NT2/D1 (cell line): ENCODE measurements at regions not wholly inside any gene's neighbourhood (a gene's known extent, or its start where the extent isn't known, plus 50 kb on each side); places are given as distances from the start of the nearest gene placed in this dataset.
A peak's percentile ranks its signal among the peaks of the same experiment; 100 is the strongest.

Source experiments
- DNase-seq: peaks from one replicate; pipeline ENCODE4 v3.0.0-alpha.2; 2011; ENCODE audit warnings: low read depth, low spot score
- H3K27me3 ChIP-seq: 2 replicates; pipeline ENCODE4 v1.6.0; 2011; ENCODE audit warnings: mild to moderate bottlenecking; ENCODE audit not compliant: insufficient read length, insufficient read depth
- H3K36me3 ChIP-seq: 2 replicates; pipeline ENCODE4 v1.6.1; 2011; ENCODE audit warnings: mild to moderate bottlenecking, low read length, mixed read lengths; ENCODE audit not compliant: insufficient read depth, insufficient read length
- H3K4me1 ChIP-seq: 2 replicates; pipeline ENCODE4 v1.5.1; 2011; ENCODE audit not compliant: insufficient read depth, insufficient read length
- H3K4me3 ChIP-seq: 2 replicates; pipeline ENCODE4 v1.5.1; 2011; ENCODE audit warnings: low read depth; ENCODE audit not compliant: insufficient read length
- H3K9ac ChIP-seq: 2 replicates; pipeline ENCODE4 v1.6.0; 2011; ENCODE audit warnings: low read depth; ENCODE audit not compliant: insufficient read length
- H3K9me3 ChIP-seq: 2 replicates; pipeline ENCODE4 v1.5.1; 2011; ENCODE audit warnings: mild to moderate bottlenecking, low read length; ENCODE audit not compliant: insufficient read depth
- SUZ12 ChIP-seq: IDR thresholded peaks from 2 replicates; pipeline ENCODE4 v1.6.1; 2011; ENCODE audit not compliant: insufficient read length, insufficient read depth; ENCODE audit errors: extremely low read depth
- YY1 ChIP-seq: IDR thresholded peaks from 2 replicates; pipeline ENCODE4 v1.6.1; 2011; ENCODE audit not compliant: insufficient read length, insufficient read depth
- ZNF274 ChIP-seq: IDR thresholded peaks from 2 replicates; pipeline ENCODE4 v1.6.1; 2011; ENCODE audit warnings: mild to moderate bottlenecking, low read depth, low read length

DNA sequence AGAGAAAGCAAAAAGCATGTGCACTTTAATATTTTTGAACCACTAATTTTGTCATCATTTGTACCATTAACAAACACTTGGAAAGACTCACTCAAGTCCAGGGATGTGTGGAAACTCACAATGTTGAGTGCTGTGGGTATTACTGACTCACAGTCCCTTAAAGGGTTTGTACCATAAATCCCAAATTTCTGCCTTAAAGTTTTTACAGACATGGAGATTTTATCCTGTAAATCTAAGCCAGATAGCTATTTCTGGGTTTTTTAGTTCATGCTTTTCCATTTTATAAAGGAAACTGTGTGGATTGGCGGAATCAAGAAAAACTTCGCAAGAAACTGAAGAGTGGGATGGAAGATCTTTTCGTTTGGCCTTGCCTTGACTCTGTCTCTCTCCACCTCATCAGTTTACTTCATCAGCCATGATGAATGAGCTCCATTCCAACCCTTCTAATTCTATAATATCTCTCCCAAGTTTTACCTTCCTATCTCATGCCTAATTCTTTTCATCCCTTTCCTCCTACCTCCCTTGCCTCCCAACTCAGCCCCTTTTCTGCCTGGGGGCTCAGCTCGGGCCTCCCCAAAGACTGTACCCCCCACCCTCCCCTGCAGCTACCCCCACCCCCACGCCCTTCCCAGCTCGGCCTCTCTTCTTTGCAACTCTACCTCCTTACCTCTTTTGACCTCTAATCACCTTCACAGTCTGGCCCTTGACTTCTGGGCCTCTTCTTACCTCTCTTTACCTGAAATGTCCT, 218.5 kb upstream of the MKLN1 start:
- DNase-seq: no peak

GRCh38 chr7:131109759-131110296, 217.8 kb upstream of the MKLN1 start:
- Histone ChIP-seq H3K4me1 (peaks cover 5% of the 10 kb centered on the region), H3K9me3 (no peaks in the 10 kb centered on the region), H3K27me3 (peaks cover 30% of the 10 kb centered on the region), H3K4me3 (peak overlapping the region; percentile 63), H3K36me3 (no peaks in the 10 kb centered on the region), H3K9ac (peak overlapping the region; percentile 72)
- no peak for DNase-seq
- TF ChIP-seq ZNF274 (no peak), SUZ12 (no peak), YY1 (no peak)

More for the DNA sequence above, 218.5 kb upstream of the MKLN1 start:
- TF ChIP-seq YY1 (no peak), SUZ12 (no peak), ZNF274 (no peak)
- no peaks in the 10 kb centered on the region for H3K36me3 ChIP-seq
- H3K9me3 ChIP-seq: no peaks in the 10 kb centered on the region
- H3K9ac ChIP-seq: peak overlapping the region; percentile 72
- peak overlapping the region; percentile 63 for H3K4me3 ChIP-seq
- H3K27me3 ChIP-seq: peaks cover 37% of the 10 kb centered on the region
- peaks cover 5% of the 10 kb centered on the region for H3K4me1 ChIP-seq

DNA sequence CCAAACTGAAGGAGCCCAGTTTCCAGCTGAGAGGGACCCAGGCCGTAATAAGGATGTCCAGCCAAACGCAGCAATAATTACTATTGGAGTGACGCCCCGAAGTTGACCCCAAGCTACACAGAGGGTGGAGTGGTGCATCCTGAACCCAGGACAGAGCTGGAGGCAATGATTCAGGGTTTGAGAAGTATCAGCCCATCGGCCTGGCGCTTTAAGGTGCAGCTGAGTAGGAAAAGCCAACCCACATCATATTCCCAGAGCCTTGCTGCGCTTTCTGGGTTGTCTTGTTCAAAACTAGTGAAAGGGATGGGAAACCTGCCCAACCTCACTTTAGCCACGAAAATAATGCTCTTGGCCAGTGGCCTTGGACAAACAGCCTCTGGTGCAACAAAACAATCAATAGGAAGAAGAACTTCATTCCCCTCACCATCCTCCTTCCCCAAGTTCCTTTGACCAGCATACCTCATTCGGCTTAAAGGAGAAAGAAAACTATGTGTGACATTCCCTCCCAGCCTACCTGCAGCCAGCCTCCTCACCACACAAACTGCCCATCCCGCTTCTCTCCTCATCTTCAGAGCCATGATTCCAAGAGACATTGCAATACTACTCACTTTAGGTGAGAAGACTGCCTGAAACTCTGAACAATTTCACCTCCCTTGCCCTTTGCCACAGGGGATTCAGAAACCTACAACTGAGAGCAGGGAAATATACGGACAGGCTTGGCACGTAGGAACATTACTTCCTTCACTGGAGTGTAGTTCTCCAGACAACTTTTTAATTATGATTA, 217.2 kb upstream of the MKLN1 start:
- peak overlapping the region; percentile 63 for H3K4me3 ChIP-seq
- DNase-seq: no peak
- no peaks in the 10 kb centered on the region for H3K36me3 ChIP-seq
- TF ChIP-seq YY1 (no peak), SUZ12 (no peak), ZNF274 (no peak)
- peaks cover 5% of the 10 kb centered on the region for H3K4me1 ChIP-seq
- H3K9ac ChIP-seq: peak overlapping the region; percentile 62
- no peaks in the 10 kb centered on the region for H3K9me3 ChIP-seq
- H3K27me3 ChIP-seq: peaks cover 24% of the 10 kb centered on the region

- TF ChIP-seq ZNF274: no peak
- no peak for TF ChIP-seq YY1
- no peak for TF ChIP-seq SUZ12
- H3K9me3 ChIP-seq: no peaks in the 10 kb centered on the region
- H3K4me3 ChIP-seq: no peak overlapping the region
- no peak overlapping the region for H3K9ac ChIP-seq
- peaks cover 22% of the 10 kb centered on the region for H3K27me3 ChIP-seq
- no peak for DNase-seq
- peaks cover 5% of the 10 kb centered on the region for H3K4me1 ChIP-seq
- H3K36me3 ChIP-seq: no peaks in the 10 kb centered on the region
Observed at GRCh38 chr7:131111081-131111576, 216.5 kb upstream of the MKLN1 start.

GRCh38 chr7:131111792-131112191, 215.9 kb upstream of the MKLN1 start:
- DNase-seq: no peak
- H3K4me1 ChIP-seq: peaks cover 5% of the 10 kb centered on the region
- no peak overlapping the region for H3K4me3 ChIP-seq

GRCh38 chr7:131112431-131112830, 215.2 kb upstream of the MKLN1 start:
- H3K9me3 ChIP-seq: no peaks in the 10 kb centered on the region
- H3K36me3 ChIP-seq: no peaks in the 10 kb centered on the region
- DNase-seq: no peak
- no peak overlapping the region for H3K9ac ChIP-seq
- no peak overlapping the region for H3K4me3 ChIP-seq
- peaks cover 18% of the 10 kb centered on the region for H3K27me3 ChIP-seq
- TF ChIP-seq ZNF274 (no peak), SUZ12 (no peak), YY1 (no peak)
- H3K4me1 ChIP-seq: peaks cover 5% of the 10 kb centered on the region

More at GRCh38 chr7:131111792-131112191, 215.9 kb upstream of the MKLN1 start:
- Histone ChIP-seq H3K9ac (no peak overlapping the region), H3K9me3 (no peaks in the 10 kb centered on the region), H3K36me3 (no peaks in the 10 kb centered on the region), H3K27me3 (peaks cover 22% of the 10 kb centered on the region)
- no peak for TF ChIP-seq ZNF274
- no peak for TF ChIP-seq YY1
- TF ChIP-seq SUZ12: no peak

DNA sequence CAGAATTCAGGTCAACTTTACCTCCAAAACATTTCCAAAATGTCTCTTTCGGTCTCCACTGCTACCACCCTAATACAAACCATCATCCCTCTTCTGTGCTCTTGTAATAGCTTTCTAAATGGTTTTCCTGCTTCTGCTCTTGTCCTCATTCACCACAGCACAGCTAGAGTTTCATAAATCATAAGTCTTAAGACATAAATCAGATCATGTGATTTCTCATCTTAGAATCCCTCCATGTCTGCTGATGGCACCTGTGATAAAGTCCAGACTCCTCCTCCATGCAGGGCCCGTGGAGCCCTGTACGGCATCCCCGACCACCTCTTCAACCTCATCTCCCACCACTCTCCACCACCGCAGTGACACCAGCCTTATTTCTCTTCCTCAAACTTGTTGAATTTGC, 212.3 kb upstream of the MKLN1 start:
- TF ChIP-seq YY1: no peak
- TF ChIP-seq SUZ12: no peak
- no peak for TF ChIP-seq ZNF274
- no peak for DNase-seq
- no peaks in the 10 kb centered on the region for H3K4me1 ChIP-seq
- no peak overlapping the region for H3K9ac ChIP-seq
- H3K4me3 ChIP-seq: no peak overlapping the region
- peaks cover 15% of the 10 kb centered on the region for H3K9me3 ChIP-seq
- H3K36me3 ChIP-seq: no peaks in the 10 kb centered on the region
- H3K27me3 ChIP-seq: no peaks in the 10 kb centered on the region
